ENCODE measurements at regions not wholly inside any gene's neighbourhood (a gene's known extent, or its start where the extent isn't known, plus 50 kb on each side); places are given as distances from the start of the nearest gene placed in this dataset.

DNA sequence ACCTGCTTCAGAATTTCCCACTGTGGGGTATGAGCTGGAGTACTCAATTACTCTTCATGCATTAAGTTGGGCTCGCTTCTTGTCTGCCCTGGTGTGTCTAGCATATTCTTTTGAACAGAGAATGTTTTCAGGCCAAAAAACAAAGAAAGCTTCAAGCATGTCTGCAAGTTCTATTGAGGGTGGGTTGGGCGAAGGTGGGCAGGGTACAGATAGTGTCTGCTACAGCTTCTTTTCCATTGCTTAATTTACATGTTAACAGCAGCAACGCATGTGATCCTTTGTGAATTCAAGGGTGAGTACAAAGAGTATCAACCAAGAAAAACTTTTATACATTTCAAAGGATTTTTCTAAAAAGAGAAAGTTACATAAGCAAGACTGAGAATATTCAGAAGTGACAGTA is 406.5 kb downstream of the IRS2 start:
- TF ChIP-seq JUN (CRISPR knock-in tag; IDR thresholded peaks at IDR 0.05) (no peak), CREB1 (CRISPR knock-in tag; IDR thresholded peaks at IDR 0.05) (no peak), MAX (CRISPR knock-in tag; IDR thresholded peaks at IDR 0.05) (no peak), STAT6 (CRISPR knock-in tag; conservative IDR thresholded peaks at IDR 0.05; ENCODE audit: low read depth) (no peak), ATF1 (CRISPR knock-in tag; IDR thresholded peaks at IDR 0.05) (no peak), CREM (CRISPR knock-in tag; IDR thresholded peaks at IDR 0.05) (no peak), TEAD4 (CRISPR knock-in tag; IDR thresholded peaks at IDR 0.05) (no peak), RELA (CRISPR knock-in tag; IDR thresholded peaks at IDR 0.05; ENCODE audit: borderline replicate concordance) (no peak), USF1 (CRISPR knock-in tag; IDR thresholded peaks at IDR 0.05) (no peak), E2F4 (CRISPR knock-in tag; IDR thresholded peaks at IDR 0.05; ENCODE audit: borderline replicate concordance, low read depth) (no peak)
- TF ChIP-seq, protein P1, sequence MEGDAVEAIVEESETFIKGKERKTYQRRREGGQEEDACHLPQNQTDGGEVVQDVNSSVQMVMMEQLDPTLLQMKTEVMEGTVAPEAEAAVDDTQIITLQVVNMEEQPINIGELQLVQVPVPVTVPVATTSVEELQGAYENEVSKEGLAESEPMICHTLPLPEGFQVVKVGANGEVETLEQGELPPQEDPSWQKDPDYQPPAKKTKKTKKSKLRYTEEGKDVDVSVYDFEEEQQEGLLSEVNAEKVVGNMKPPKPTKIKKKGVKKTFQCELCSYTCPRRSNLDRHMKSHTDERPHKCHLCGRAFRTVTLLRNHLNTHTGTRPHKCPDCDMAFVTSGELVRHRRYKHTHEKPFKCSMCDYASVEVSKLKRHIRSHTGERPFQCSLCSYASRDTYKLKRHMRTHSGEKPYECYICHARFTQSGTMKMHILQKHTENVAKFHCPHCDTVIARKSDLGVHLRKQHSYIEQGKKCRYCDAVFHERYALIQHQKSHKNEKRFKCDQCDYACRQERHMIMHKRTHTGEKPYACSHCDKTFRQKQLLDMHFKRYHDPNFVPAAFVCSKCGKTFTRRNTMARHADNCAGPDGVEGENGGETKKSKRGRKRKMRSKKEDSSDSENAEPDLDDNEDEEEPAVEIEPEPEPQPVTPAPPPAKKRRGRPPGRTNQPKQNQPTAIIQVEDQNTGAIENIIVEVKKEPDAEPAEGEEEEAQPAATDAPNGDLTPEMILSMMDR (IDR thresholded peaks at IDR 0.05) = no peak
- TF ChIP-seq, protein P2, sequence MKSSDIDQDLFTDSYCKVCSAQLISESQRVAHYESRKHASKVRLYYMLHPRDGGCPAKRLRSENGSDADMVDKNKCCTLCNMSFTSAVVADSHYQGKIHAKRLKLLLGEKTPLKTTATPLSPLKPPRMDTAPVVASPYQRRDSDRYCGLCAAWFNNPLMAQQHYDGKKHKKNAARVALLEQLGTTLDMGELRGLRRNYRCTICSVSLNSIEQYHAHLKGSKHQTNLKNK (CRISPR knock-in tag; IDR thresholded peaks at IDR 0.05) = no peak
